ENCODE measurements at regions not wholly inside any gene's neighbourhood (a gene's known extent, or its start where the extent isn't known, plus 50 kb on each side); places are given as distances from the start of the nearest gene placed in this dataset.

GRCh38 chr11:130790689-130791088 is 125.6 kb downstream of the SNX19 start:
- DNase-seq (no peak), ATAC-seq (no peak)
- TF ChIP-seq CTCF (IDR thresholded peaks at IDR 0.05 in 4 of 5, conservative IDR thresholded peaks at IDR 0.05 in 1 of 5) = no peak
- no peak for TF ChIP-seq POLR2A (IDR thresholded peaks at IDR 0.05)
- Histone ChIP-seq H3K36me3 (no peaks in the 10 kb centered on the region), H3K27ac (no peak overlapping the region), H3K4me1 (peaks cover 9% of the 10 kb centered on the region in 2 donors), H3K27me3 (no peaks in the 10 kb centered on the region), H3K9me3 (no peaks in the 10 kb centered on the region), H3K4me3 (no peak overlapping the region)
- intact Hi-C loops (cut with DNase I; ENCODE audit: low total_unique reads) (no loop called here), in situ Hi-C loops (cut with MboI; ENCODE audit: low sequenced_read_pairs in 4 of 4) (no loop called here)

- intact Hi-C loops (cut with DNase I; ENCODE audit: low total_unique reads) (no loop called here), in situ Hi-C loops (cut with MboI; ENCODE audit: low sequenced_read_pairs in 4 of 4) (no loop called here)
- ATAC-seq (no peak), DNase-seq (no peak)
- Histone ChIP-seq H3K27ac (no peak overlapping the region), H3K36me3 (no peaks in the 10 kb centered on the region), H3K4me1 (no peaks in the 10 kb centered on the region), H3K27me3 (no peaks in the 10 kb centered on the region), H3K4me3 (no peak overlapping the region), H3K9me3 (no peaks in the 10 kb centered on the region)
- TF ChIP-seq POLR2A (IDR thresholded peaks at IDR 0.05) (no peak), CTCF (IDR thresholded peaks at IDR 0.05 in 4 of 5, conservative IDR thresholded peaks at IDR 0.05 in 1 of 5) (no peak)
These were observed 123.5 kb downstream of the SNX19 start for GRCh38 chr11:130792772-130793171.

- no peaks in the 10 kb centered on the region for H3K36me3 ChIP-seq
- no peaks in the 10 kb centered on the region for H3K27me3 ChIP-seq
- no peak for TF ChIP-seq CTCF (IDR thresholded peaks at IDR 0.05 in 4 of 5, conservative IDR thresholded peaks at IDR 0.05 in 1 of 5)
- no peak for TF ChIP-seq POLR2A (IDR thresholded peaks at IDR 0.05)
- H3K27ac ChIP-seq = no peak overlapping the region
- ATAC-seq = no peak
- no peaks in the 10 kb centered on the region for H3K4me1 ChIP-seq
- H3K4me3 ChIP-seq = no peak overlapping the region
- intact Hi-C loops (cut with DNase I; ENCODE audit: low total_unique reads) = no loop called here
- H3K9me3 ChIP-seq = no peaks in the 10 kb centered on the region
- in situ Hi-C loops (cut with MboI; ENCODE audit: low sequenced_read_pairs in 4 of 4) = no loop called here
- no peak for DNase-seq
These were observed 119.5 kb downstream of the SNX19 start for GRCh38 chr11:130796828-130797227.

- intact Hi-C loops (cut with DNase I; ENCODE audit: low total_unique reads) = no loop called here
- DNase-seq (no peak), ATAC-seq (no peak)
- Histone ChIP-seq H3K36me3 (no peaks in the 10 kb centered on the region), H3K4me3 (no peak overlapping the region), H3K4me1 (no peaks in the 10 kb centered on the region), H3K27me3 (no peaks in the 10 kb centered on the region), H3K27ac (no peak overlapping the region), H3K9me3 (no peaks in the 10 kb centered on the region)
- TF ChIP-seq POLR2A (IDR thresholded peaks at IDR 0.05) (no peak), CTCF (IDR thresholded peaks at IDR 0.05 in 4 of 5, conservative IDR thresholded peaks at IDR 0.05 in 1 of 5) (no peak)
- in situ Hi-C loops (cut with MboI; ENCODE audit: low sequenced_read_pairs in 4 of 4) = no loop called here
These were observed 118.0 kb downstream of the SNX19 start for GRCh38 chr11:130798280-130798679.

- H3K9me3 ChIP-seq = no peaks in the 10 kb centered on the region
- intact Hi-C loops (cut with DNase I; ENCODE audit: low total_unique reads) (no loop called here), in situ Hi-C loops (cut with MboI; ENCODE audit: low sequenced_read_pairs in 4 of 4) (no loop called here)
- no peak for ATAC-seq
- H3K36me3 ChIP-seq = no peaks in the 10 kb centered on the region
- H3K27me3 ChIP-seq = no peaks in the 10 kb centered on the region
- no peak overlapping the region for H3K27ac ChIP-seq
- no peaks in the 10 kb centered on the region for H3K4me1 ChIP-seq
- DNase-seq = no peak
- TF ChIP-seq CTCF (IDR thresholded peaks at IDR 0.05 in 4 of 5, conservative IDR thresholded peaks at IDR 0.05 in 1 of 5) = no peak
- no peak for TF ChIP-seq POLR2A (IDR thresholded peaks at IDR 0.05)
- no peak overlapping the region for H3K4me3 ChIP-seq
These were observed 117.5 kb downstream of the SNX19 start for GRCh38 chr11:130798801-130799200.

Data from gastrocnemius medialis (tissue), 4 donors.